CD14-positive monocyte (primary cell): ENCODE measurements at regions not wholly inside any gene's neighbourhood (a gene's known extent, or its start where the extent isn't known, plus 50 kb on each side); places are given as distances from the start of the nearest gene placed in this dataset.

Experiments used
- DNase-seq, 3 donors: peaks; one replicate each; pipeline ENCODE4 v3.0.0-alpha.2; 2011 to 2022
- H2AFZ ChIP-seq: 2 replicates; pipeline ENCODE4 v1.6.0; 2012; ENCODE audit warnings: mild to moderate bottlenecking, low read depth, low read length, inconsistent platforms; ENCODE audit not compliant: insufficient read depth, poor library complexity, severe bottlenecking
- H3K27ac ChIP-seq, 2 donors: 1 replicate in 1 of 2; 2 replicates in 1 of 2; pipeline ENCODE4 v1.5.1; 2012 to 2013; ENCODE audit warnings: low read length in 2 of 2, control low read depth in 1 of 2, inconsistent platforms in 1 of 2, low read depth in 1 of 2, mild to moderate bottlenecking in 1 of 2
- H3K27me3 ChIP-seq, 2 donors: one replicate each; pipeline versions ENCODE4 v1.6.0 to v1.6.1; 2011 to 2013; ENCODE audit warnings: low read length in 2 of 2; ENCODE audit not compliant: control insufficient read depth in 2 of 2, insufficient read depth in 2 of 2
- H3K36me3 ChIP-seq, 2 donors: replicated peaks in 1 of 2; 1 replicate in 1 of 2; 2 replicates in 1 of 2; pipeline versions ENCODE4 v1.5.1 to v1.6.1; 2012 to 2013; ENCODE audit warnings: low read length in 2 of 2, control low read depth in 1 of 2, inconsistent platforms in 1 of 2, mild to moderate bottlenecking in 1 of 2; ENCODE audit not compliant: insufficient read depth in 2 of 2, control insufficient read depth in 1 of 2
- H3K4me1 ChIP-seq, 2 donors: 1 replicate in 1 of 2; 2 replicates in 1 of 2; pipeline versions ENCODE4 v1.5.1 to v1.6.1; 2012 to 2013; ENCODE audit warnings: low read length in 2 of 2, control low read depth in 1 of 2, inconsistent platforms in 1 of 2, mild to moderate bottlenecking in 1 of 2, moderate library complexity in 1 of 2; ENCODE audit not compliant: insufficient read depth in 2 of 2, control insufficient read depth in 1 of 2
- H3K4me2 ChIP-seq: replicated peaks from 2 replicates; pipeline ENCODE3; 2012; ENCODE audit warnings: low read length, moderate library complexity, mild to moderate bottlenecking; ENCODE audit not compliant: poor library complexity, severe bottlenecking; ENCODE audit errors: extremely low read depth
- H3K4me3 ChIP-seq, 3 experiments: fragments of 200-600 bp in 1 of 3; sonication (generic) in 1 of 3; replicated peaks in 1 of 3; 1 replicate in 2 of 3; 2 replicates in 1 of 3; pipeline ENCODE4 v1.5.1; 2011 to 2013; ENCODE audit warnings: low read length in 3 of 3, mild to moderate bottlenecking in 3 of 3, control low read depth in 2 of 3, low read depth in 2 of 3, inconsistent platforms in 1 of 3, moderate library complexity in 1 of 3
- H3K79me2 ChIP-seq: 2 replicates; pipeline ENCODE4 v1.6.0; 2012; ENCODE audit warnings: mild to moderate bottlenecking, control low read depth, inconsistent platforms, low read length, moderate library complexity; ENCODE audit not compliant: insufficient read depth
- H3K9ac ChIP-seq: 2 replicates; pipeline ENCODE4 v1.6.0; 2017; ENCODE audit warnings: low read length, mild to moderate bottlenecking; ENCODE audit not compliant: insufficient read depth, poor library complexity, severe bottlenecking
- H3K9me3 ChIP-seq, 2 donors: replicated peaks in 1 of 2; 1 replicate in 1 of 2; 2 replicates in 1 of 2; pipeline versions ENCODE4 v1.5.1 to v1.6.1; 2012 to 2013; ENCODE audit warnings: low read length in 2 of 2, control low read depth in 1 of 2; ENCODE audit not compliant: control insufficient read depth in 1 of 2, insufficient read depth in 1 of 2
- H4K20me1 ChIP-seq: 2 replicates; pipeline ENCODE4 v1.6.0; 2012; ENCODE audit warnings: mild to moderate bottlenecking, low read length, control low read depth, moderate library complexity; ENCODE audit not compliant: insufficient read depth
- H3K27ac Mint-ChIP-seq, 7 donors: one replicate each; pipeline ENCODE4 v1.8.0; 2020; ENCODE audit warnings: mild to moderate bottlenecking in 7 of 7, mixed read lengths in 7 of 7, moderate library complexity in 6 of 7, inconsistent platforms in 2 of 7
- H3K27me3 Mint-ChIP-seq, 3 donors: one replicate each; pipeline ENCODE4 v1.8.0; 2021 to 2022; ENCODE audit warnings: low read depth in 3 of 3, mild to moderate bottlenecking in 3 of 3, mixed read lengths in 3 of 3, moderate library complexity in 3 of 3, inconsistent platforms in 1 of 3
- H3K36me3 Mint-ChIP-seq, 2 donors: one replicate each; pipeline ENCODE4 v1.8.0; 2020; ENCODE audit warnings: mixed read lengths in 2 of 2, inconsistent platforms in 1 of 2, mild to moderate bottlenecking in 1 of 2
- H3K4me1 Mint-ChIP-seq: one replicate; pipeline ENCODE4 v1.8.0; 2020; ENCODE audit warnings: mild to moderate bottlenecking, mixed read lengths
- H3K4me3 Mint-ChIP-seq, 2 donors: one replicate each; pipeline ENCODE4 v1.8.0; 2020; ENCODE audit warnings: mild to moderate bottlenecking in 2 of 2, mixed read lengths in 2 of 2, moderate library complexity in 1 of 2
- H3K9me3 Mint-ChIP-seq, 7 donors: one replicate each; pipeline ENCODE4 v1.8.0; 2020 to 2022; ENCODE audit warnings: mixed read lengths in 7 of 7, mild to moderate bottlenecking in 6 of 7, moderate library complexity in 6 of 7, inconsistent platforms in 2 of 7
- CTCF ChIP-seq: fragments of 200-600 bp; IDR thresholded peaks from one replicate; pipeline ENCODE4 v1.8.0; 2022; ENCODE audit warnings: antibody characterized with exemption, mild to moderate bottlenecking
- WGBS: methylation state at CpG from one replicate; pipeline ENCODE4 v1.1.5; 2013; ENCODE audit warnings: missing lambda C conversion rate; ENCODE audit not compliant: insufficient coverage; 5-methylcytosine and 5-hydroxymethylcytosine counted together
- intact Hi-C, 2 donors: fragments of 100-400 bp; cut with micrococcal nuclease; formaldehyde crosslinking; loops; one replicate each; pipeline versions ENCODE4 v1.15.0 to v1.15.1; 2023

GRCh38 chr1:101307985-101308689, 71.3 kb downstream of the S1PR1 start:
- H3K79me2 ChIP-seq, result no peaks in the 10 kb centered on the region
- 82% methylated on average over 5 of the region's 7 CpGs for WGBS
- Mint-ChIP-seq H3K9me3 (peaks cover 0 to 3% (median 0%) of the 10 kb centered on the region in 7 donors), H3K36me3 (no peaks in the 10 kb centered on the region), H3K27ac (no peak overlapping the region), H3K4me1 (peaks cover 29% of the 10 kb centered on the region), H3K27me3 (peaks cover 11 to 18% (median 15%) of the 10 kb centered on the region in 3 donors), H3K4me3 (no peak overlapping the region)
- H3K27me3 ChIP-seq, result no peaks in the 10 kb centered on the region
- no peak overlapping the region for H3K4me2 ChIP-seq
- intact Hi-C loops, result loop anchor here in 1 of 2 donors (2.0 kb wide), 1 partner anchor 49 kb away; no protein-coding TSS in a partner anchor
- no peak overlapping the region for H3K4me3 ChIP-seq
- no peak overlapping the region for H2AFZ ChIP-seq
- H4K20me1 ChIP-seq, result no peaks in the 10 kb centered on the region
- no peaks in the 10 kb centered on the region for H3K9me3 ChIP-seq
- DNase-seq, result no peak
- no peak for TF ChIP-seq CTCF
- H3K36me3 ChIP-seq, result no peaks in the 10 kb centered on the region
- H3K4me1 ChIP-seq, result peaks cover 7 to 16% of the 10 kb centered on the region in 2 donors
- no peak overlapping the region for H3K9ac ChIP-seq
- H3K27ac ChIP-seq, result no peak overlapping the region

DNA sequence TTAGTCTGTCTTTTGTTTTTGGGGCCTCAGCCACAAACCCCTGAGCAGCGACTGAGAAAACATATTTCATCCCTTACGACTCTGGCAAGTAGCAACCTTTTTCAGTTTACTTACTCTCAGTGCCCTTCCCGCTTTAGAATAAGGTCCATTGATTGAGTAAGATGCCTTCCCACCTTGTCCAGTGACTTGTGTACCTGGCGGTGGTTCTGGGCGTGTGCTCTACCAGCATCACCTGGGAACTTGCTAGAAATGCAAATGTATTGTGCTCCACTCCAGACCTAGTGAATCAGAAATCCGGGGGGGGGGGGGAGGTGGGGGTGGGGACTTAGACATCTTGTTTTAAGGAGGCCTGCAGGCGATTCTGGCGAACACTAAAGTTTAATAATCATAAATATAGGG, 72.1 kb downstream of the S1PR1 start:
- WGBS, result 32% methylated on average over 3 of the region's 8 CpGs
- Histone ChIP-seq H3K27me3 (no peaks in the 10 kb centered on the region), H3K4me1 (peaks cover 7 to 16% of the 10 kb centered on the region in 2 donors), H3K27ac (no peak overlapping the region), H3K9ac (no peak overlapping the region), H3K36me3 (no peaks in the 10 kb centered on the region), H2AFZ (peak overlapping the region; percentile 83), H3K9me3 (no peaks in the 10 kb centered on the region), H3K79me2 (no peaks in the 10 kb centered on the region), H3K4me3 (peak overlapping the region; percentile 32 to 82 (median 61)), H4K20me1 (no peaks in the 10 kb centered on the region), H3K4me2 (peak overlapping the region; percentile 92)
- peak overlapping the region in 1 of 7 donors; percentile 69 for H3K27ac Mint-ChIP-seq
- peaks cover 0 to 3% (median 0%) of the 10 kb centered on the region in 7 donors for H3K9me3 Mint-ChIP-seq
- H3K4me3 Mint-ChIP-seq, result peak overlapping the region in 1 of 2 donors; percentile 97
- DNase-seq, result no peak
- H3K36me3 Mint-ChIP-seq, result no peaks in the 10 kb centered on the region
- H3K4me1 Mint-ChIP-seq, result peaks cover 29% of the 10 kb centered on the region
- H3K27me3 Mint-ChIP-seq, result peaks cover 11 to 18% (median 15%) of the 10 kb centered on the region in 3 donors
- intact Hi-C loops, result loop anchor here in 1 of 2 donors (2.0 kb wide), 1 partner anchor 48 kb away; no protein-coding TSS in a partner anchor
- TF ChIP-seq CTCF, result no peak
